HG03159 (cell line): ENCODE measurements at regions not wholly inside any gene's neighbourhood (a gene's known extent, or its start where the extent isn't known, plus 50 kb on each side); places are given as distances from the start of the nearest gene placed in this dataset.

Experiments used
- ATAC-seq: cut with Tn5 transposase; IDR thresholded peaks from one replicate; pipeline ENCODE4 v1.9.1; 2021; ENCODE audit warnings: mild to moderate bottlenecking, moderate library complexity; ENCODE audit not compliant: unreplicated experiment

GRCh38 chr4:30930276-30930675 is 210.1 kb downstream of the PCDH7 start:
- ATAC-seq = no peak

DNA sequence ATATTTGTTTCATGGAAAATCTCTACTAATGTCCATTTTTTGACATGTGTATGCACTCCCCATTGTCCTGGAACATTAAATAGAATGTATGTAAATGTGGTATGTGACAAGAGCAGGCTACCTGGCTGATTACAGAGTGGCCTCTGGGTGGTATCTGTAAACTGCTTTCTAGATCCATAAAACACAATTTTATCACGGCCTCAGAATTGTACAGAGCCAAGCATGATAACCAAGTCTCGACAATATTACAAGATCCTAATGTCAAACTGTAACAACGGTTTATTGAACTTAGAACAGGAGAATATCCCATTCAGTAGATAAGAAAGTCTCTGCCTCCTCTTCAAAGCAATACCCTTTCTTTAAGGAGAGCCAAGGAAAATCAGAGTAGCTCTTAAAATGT is 212.4 kb downstream of the PCDH7 start:
- ATAC-seq = no peak

GRCh38 chr4:30939069-30939468 is 218.9 kb downstream of the PCDH7 start:
- no peak for ATAC-seq

- ATAC-seq = no peak
These were observed 219.5 kb downstream of the PCDH7 start for GRCh38 chr4:30939684-30940083.

- ATAC-seq = no peak
These were observed 221.5 kb downstream of the PCDH7 start for GRCh38 chr4:30941641-30942040.

DNA sequence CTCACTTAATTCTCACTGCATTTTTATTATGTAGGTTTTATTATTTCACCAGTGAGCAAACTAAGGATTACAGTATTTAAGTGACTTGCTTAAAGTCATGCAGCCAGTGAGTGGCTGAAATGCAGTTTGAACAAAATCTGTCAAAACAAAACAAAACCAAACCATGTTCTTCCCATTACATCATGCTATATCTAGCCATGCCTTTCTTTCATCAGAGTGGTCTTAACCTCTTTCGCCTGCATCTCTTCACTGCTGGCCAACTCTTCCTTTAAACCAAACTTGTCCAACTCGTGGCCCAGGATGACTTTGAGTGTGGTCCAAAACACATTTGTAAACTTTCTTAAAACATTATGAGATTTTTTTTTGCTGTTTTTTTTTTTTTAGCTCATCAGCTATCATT is 223.2 kb downstream of the PCDH7 start:
- ATAC-seq = no peak

- ATAC-seq = no peak
These were observed 225.4 kb downstream of the PCDH7 start for GRCh38 chr4:30945586-30945985.

DNA sequence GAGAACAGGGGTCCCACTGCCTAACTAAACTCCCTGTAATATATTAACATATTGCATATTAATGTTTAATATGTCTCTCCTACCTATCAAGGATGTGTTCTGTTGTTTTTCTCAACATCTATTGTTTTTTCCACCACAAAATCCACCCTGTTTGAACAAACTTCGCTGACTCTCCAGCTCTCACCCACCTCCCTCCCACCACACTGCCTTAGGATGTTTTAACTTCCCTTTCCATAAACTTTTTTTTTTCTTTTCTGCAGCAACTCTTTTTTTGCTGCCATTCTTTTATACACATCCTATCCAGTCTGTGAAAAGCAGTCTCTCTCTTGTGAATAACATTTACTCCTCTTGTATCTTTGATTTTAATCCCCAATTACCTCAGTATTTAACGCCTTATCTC is 226.1 kb downstream of the PCDH7 start:
- no peak for ATAC-seq

DNA sequence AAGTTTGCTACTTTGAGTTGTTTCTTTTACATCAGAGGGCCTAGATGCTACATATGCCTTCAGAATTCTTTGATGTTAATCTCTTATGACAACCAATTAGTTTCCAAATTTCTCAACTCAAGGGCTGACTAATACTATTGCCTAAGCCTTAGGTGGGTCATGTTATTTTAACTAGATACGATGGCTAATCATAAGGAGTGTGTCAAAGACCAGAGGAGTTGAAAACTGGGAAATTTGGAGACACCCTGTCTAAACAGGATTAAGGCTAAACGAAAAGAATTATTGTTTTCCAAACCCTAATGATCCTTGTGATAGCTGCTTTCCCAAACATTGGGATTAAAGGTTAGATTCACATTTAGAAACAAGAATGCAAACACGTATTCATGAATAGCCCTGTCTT is 228.5 kb downstream of the PCDH7 start:
- ATAC-seq = no peak

GRCh38 chr4:30950737-30951136 is 230.6 kb downstream of the PCDH7 start:
- ATAC-seq = no peak

GRCh38 chr4:30952526-30953219 is 232.5 kb downstream of the PCDH7 start:
- ATAC-seq = no peak

DNA sequence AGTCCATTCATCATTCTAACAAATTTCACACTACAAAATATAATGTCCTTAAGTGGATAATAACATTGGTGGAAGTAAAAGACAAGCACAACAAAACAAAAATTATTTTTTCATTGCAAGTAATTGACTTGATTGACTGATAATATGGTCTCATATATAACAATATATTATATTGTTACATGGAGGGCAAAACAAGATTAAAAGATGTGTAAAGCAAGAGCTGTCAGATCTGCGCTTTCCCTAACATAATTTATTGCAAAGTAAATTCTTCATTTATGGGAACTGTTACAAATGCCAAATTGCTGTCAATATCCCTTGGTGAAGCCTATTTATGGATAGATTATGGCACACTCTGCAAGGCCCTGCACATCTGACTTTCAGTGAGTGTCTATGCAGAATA is 233.6 kb downstream of the PCDH7 start:
- no peak for ATAC-seq

GRCh38 chr4:30956916-30957315 is 236.7 kb downstream of the PCDH7 start:
- ATAC-seq = no peak

GRCh38 chr4:30957706-30958105 is 237.5 kb downstream of the PCDH7 start:
- no peak for ATAC-seq

DNA sequence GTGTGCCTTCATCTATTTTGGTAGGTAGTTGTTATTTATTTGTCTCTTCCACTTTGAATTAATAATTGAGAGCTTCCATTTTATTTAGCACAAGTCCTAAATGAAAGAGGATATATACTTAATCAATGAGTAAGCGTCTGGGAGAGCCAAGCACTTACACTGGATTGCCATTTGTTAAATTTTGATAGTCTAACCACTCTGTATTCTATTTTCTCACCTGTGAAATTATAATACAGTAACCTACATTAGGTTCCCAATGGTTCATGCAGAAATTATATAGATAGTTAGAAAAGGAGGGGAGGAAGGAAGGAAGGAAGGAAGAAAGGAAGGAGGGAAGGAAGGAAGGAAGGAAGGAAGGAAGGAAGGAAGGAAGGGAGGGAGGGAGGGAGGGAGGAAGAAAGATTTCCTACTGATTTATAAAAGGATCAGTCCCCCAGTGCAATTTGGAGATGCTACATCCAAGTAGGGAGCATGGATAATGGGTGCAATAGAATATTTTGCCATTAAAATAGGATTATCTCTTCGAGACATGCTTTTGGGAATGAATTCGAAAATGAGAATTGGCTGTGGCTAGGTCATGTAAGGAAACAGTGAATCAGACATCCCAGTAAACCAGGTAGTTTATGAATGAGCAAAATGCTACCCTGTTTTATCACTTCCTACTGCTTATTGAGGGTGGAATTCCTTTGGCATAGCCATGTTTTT is 239.8 kb downstream of the PCDH7 start:
- no peak for ATAC-seq

GRCh38 chr4:30962939-30963338 is 242.8 kb downstream of the PCDH7 start:
- ATAC-seq = no peak

DNA sequence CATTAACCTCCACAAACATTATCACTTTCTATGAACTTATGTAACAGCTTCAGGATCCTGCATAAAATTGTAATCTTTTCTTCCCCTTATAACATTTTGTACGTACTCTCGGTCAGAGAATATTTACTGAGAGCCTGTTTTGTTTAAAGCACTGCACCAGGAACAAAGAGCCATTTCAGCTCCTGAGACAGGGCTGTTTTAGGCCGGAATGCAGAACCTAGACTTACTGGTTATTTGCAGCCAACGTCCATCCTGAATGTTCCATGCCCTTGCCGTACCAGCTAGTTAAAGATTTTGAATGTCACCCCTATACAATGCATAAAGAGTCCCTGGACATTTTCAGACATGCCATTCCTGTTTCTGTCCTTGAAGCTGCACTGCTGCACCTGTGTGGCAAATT is 248.8 kb downstream of the PCDH7 start:
- ATAC-seq = no peak

DNA sequence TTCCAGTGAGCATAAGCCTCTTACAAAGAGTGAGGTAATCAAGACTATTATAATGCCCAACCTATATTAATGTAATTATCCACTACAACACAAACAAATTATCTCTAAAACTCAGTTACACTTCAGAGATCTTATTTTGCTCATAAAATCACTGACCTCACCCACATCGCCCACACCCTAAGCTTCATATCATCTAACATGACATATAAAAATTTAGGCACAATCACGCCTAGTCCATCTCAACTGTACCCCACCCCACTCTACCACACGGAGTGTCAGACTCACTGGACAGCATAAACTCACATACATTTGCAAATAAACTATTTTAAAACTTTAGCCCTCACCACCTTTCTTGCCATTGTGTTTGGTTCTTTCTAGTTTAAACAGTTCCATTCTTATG is 252.4 kb downstream of the PCDH7 start:
- ATAC-seq = no peak

DNA sequence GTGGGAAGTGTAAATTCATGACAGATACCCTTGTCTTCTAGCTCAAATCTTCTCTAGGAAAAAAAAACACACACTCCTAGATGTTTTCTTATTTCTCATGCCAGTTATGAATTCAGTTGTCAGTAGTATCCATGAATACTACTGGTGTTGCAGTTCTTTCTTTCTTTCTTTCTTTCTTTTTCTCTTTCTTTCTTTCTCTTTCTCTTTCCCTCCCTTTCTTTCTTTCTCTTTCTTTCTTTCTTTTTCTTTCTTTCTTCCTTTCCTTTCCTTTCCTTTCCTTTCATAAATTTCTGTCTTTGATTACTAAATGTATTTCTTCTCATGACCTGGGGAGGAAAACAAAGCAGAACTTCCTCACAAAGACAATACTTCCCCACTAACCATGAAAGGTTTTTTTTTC is 253.8 kb downstream of the PCDH7 start:
- ATAC-seq = no peak

DNA sequence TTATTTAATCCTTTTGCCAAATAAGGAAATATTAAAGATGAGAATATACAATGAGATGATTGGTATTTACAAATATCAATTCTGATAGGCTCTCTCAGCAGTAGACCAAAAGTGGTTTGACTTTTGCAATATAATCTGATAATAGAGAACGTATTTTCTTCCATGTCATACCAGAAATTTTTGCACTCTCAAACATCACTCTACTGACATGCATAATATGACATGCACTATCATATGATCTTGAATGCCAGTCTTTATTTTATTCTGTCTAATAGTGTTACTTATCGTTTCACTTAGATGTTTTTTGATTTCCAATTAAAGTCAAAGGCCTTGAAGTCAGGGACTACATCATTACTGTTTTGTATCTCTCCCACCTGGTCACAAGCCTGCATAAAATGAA is 259.2 kb downstream of the PCDH7 start:
- ATAC-seq = no peak

GRCh38 chr4:30989508-30989907 is 269.3 kb downstream of the PCDH7 start:
- ATAC-seq = peak; percentile 70

DNA sequence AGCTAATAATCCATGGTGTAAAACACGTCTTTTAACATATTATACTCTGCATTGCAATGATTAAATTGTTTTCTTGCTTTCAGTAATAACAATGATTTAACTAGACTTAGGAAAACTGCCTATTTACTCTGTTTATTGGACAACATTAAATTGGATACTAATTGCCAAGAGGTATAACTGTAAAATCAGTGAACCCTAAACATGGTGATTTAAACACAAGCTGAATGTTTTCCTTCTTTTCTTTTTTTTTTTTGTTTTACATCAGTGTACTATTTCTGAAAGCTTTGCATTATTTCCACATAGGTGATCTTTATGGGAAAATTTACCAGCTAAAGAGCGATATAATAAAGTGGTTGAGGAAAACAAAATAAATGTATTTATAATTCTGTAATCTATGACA is 276.7 kb downstream of the PCDH7 start:
- no peak for ATAC-seq

DNA sequence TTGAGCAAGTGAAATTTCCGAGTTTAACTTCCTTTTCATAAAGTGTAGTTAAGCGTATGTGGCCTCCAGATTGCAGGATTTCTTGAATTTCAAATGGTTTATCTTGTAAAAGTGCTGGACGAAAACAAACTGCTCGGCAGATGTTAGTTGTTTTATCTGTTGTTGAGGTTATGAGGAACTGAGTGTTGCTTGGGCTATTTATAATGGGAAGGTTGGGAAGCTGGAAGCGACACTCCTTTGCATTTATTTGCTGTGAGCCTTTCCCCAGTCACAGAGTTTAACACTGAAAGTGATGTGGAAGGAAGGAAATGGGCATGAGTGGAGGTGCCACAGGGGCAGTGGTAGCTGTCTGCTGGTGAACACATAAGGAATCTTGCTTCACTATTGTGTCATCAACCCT is 284.9 kb downstream of the PCDH7 start:
- no peak for ATAC-seq
